ENCODE measurements at regions not wholly inside any gene's neighbourhood (a gene's known extent, or its start where the extent isn't known, plus 50 kb on each side); places are given as distances from the start of the nearest gene placed in this dataset.

DNA sequence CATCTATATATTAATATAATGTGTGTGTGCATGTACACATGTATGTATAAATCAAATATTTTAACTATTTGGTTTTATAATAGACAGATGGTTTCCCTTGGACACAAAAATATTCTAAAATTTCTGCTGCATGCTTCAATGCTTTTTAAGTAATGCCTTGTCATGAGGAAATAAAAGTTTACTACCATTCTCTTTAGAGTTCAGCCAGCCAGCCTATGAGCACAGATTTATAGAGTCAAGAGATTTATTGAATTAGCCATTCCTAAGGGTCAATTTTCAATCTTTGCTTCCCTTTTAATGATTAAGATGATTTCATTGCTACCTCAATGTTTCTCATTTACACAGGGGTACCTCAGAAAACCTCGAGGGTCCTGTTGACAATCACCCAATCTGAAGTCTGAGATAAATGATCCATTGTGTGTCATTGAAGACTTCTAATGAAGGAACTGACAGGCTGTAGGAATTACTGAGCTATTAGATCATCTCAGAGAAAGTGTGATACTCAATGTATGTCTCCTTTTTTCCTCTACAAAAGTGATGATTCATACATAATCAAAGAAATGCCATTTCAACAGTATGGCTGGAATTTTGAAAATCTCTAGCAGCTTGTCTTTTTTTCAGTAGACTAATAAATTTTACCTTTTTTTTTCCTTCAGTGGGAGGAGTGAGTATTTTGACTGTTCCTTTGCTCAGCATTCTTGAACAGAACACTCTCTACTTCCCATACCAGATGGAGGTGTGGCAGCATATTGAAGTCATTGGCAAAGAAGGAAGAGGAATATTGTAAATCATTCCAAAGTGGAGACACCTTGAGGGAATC is 222.6 kb upstream of the PCDH18 start:
- ChIA-PET RAD21 (ENCODE audit: unreplicated experiment) (no interaction called here), CTCF (no interaction called here), POLR2A (no interaction called here), SMC1A (ENCODE audit: uncharacterized antibody, unreplicated experiment) (no interaction called here)
- Histone ChIP-seq H3K4me1 (ENCODE audit: control insufficient read depth, insufficient read depth, low read length) (no peaks in the 10 kb centered on the region), H3K27me3 (replicated peaks in 1 of 2; ENCODE audit: control insufficient read depth in 2 of 2, insufficient read depth in 2 of 2, low read length in 1 of 2) (no peaks in the 10 kb centered on the region), H4K20me1 (ENCODE audit: control insufficient read depth, insufficient read depth) (no peaks in the 10 kb centered on the region), H3K36me3 (ENCODE audit: control insufficient read depth in 2 of 2, insufficient read depth in 2 of 2, low read length in 1 of 2) (no peaks in the 10 kb centered on the region), H3K4me2 (ENCODE audit: control insufficient read depth, insufficient read depth) (no peak overlapping the region), H3K9ac (ENCODE audit: control insufficient read depth, insufficient read depth, low read length) (no peak overlapping the region), H3K9me3 (replicated peaks; ENCODE audit: control insufficient read depth, insufficient read depth, low read length) (no peaks in the 10 kb centered on the region), H3K4me3 (no peak overlapping the region), H3K79me2 (ENCODE audit: control insufficient read depth, insufficient read depth, low read length) (no peaks in the 10 kb centered on the region), H3K27ac (ENCODE audit: control insufficient read depth, insufficient read depth) (no peak overlapping the region), H2AFZ (ENCODE audit: control insufficient read depth, low read depth, low read length) (no peak overlapping the region)
- WGBS (ENCODE audit: insufficient coverage, insufficient replicate concordance, low lambda C conversion rate, missing lambda C conversion rate), result 0% methylated on average over 1 of the region's 1 CpG
- no peak for DNase-seq (ENCODE audit: low read depth, low spot score)
- FAIRE-seq, result no peak
- intact Hi-C loops (cut with micrococcal nuclease; ENCODE audit: unreplicated experiment) (no loop called here), in situ Hi-C loops (cut with MboI) (no loop called here)
- TF ChIP-seq, protein P1, sequence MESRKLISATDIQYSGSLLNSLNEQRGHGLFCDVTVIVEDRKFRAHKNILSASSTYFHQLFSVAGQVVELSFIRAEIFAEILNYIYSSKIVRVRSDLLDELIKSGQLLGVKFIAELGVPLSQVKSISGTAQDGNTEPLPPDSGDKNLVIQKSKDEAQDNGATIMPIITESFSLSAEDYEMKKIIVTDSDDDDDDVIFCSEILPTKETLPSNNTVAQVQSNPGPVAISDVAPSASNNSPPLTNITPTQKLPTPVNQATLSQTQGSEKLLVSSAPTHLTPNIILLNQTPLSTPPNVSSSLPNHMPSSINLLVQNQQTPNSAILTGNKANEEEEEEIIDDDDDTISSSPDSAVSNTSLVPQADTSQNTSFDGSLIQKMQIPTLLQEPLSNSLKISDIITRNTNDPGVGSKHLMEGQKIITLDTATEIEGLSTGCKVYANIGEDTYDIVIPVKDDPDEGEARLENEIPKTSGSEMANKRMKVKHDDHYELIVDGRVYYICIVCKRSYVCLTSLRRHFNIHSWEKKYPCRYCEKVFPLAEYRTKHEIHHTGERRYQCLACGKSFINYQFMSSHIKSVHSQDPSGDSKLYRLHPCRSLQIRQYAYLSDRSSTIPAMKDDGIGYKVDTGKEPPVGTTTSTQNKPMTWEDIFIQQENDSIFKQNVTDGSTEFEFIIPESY (IDR thresholded peaks at IDR 0.05), result no peak
- TF ChIP-seq NFXL1 (IDR thresholded peaks at IDR 0.05; ENCODE audit: borderline replicate concordance) (no peak), ZNF622 (IDR thresholded peaks at IDR 0.05) (no peak), NFIC (IDR thresholded peaks at IDR 0.05; ENCODE audit: low read depth, low read length) (no peak)
- BruUV-seq (replicated peaks), result no TSS peak
- no peak for ATAC-seq

DNA sequence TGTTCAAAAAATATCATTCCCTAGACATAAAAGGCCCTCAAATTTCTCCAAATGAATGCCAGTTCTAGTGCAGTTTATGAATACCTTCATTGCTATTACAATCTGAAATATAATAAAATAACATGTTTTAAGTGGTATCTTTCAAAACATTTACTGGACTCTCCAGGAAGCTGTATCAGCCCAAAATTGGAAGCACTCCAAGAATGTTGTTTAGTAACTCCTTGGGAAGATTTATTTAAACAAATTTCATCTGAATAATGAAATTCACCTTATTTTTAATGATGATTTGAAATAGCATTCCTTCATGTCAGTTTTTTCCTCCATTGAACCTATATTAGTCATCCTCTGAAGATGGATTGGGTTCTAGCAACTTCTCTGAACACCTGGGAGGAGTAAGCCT is 217.2 kb upstream of the PCDH18 start:
- no peaks in the 10 kb centered on the region for H3K36me3 ChIP-seq (ENCODE audit: control insufficient read depth in 2 of 2, insufficient read depth in 2 of 2, low read length in 1 of 2)
- intact Hi-C loops (cut with micrococcal nuclease; ENCODE audit: unreplicated experiment), result no loop called here
- DNase-seq (ENCODE audit: low read depth, low spot score) (no peak), FAIRE-seq (no peak), ATAC-seq (no peak)
- H3K27me3 ChIP-seq (replicated peaks in 1 of 2; ENCODE audit: control insufficient read depth in 2 of 2, insufficient read depth in 2 of 2, low read length in 1 of 2), result no peaks in the 10 kb centered on the region
- H3K4me3 ChIP-seq, result no peak overlapping the region
- in situ Hi-C loops (cut with MboI), result no loop called here
- ChIA-PET CTCF (no interaction called here), RAD21 (ENCODE audit: unreplicated experiment) (no interaction called here), POLR2A (no interaction called here), SMC1A (ENCODE audit: uncharacterized antibody, unreplicated experiment) (no interaction called here)
- no peaks in the 10 kb centered on the region for H4K20me1 ChIP-seq (ENCODE audit: control insufficient read depth, insufficient read depth)
- no peaks in the 10 kb centered on the region for H3K79me2 ChIP-seq (ENCODE audit: control insufficient read depth, insufficient read depth, low read length)
- H3K4me1 ChIP-seq (ENCODE audit: control insufficient read depth, insufficient read depth, low read length), result no peaks in the 10 kb centered on the region
- H3K27ac ChIP-seq (ENCODE audit: control insufficient read depth, insufficient read depth), result no peak overlapping the region
- no peak overlapping the region for H3K4me2 ChIP-seq (ENCODE audit: control insufficient read depth, insufficient read depth)
- no TSS peak for BruUV-seq (replicated peaks)
- no peaks in the 10 kb centered on the region for H3K9me3 ChIP-seq (replicated peaks; ENCODE audit: control insufficient read depth, insufficient read depth, low read length)
- no peak overlapping the region for H3K9ac ChIP-seq (ENCODE audit: control insufficient read depth, insufficient read depth, low read length)
- no peak overlapping the region for H2AFZ ChIP-seq (ENCODE audit: control insufficient read depth, low read depth, low read length)
- TF ChIP-seq, protein P2, sequence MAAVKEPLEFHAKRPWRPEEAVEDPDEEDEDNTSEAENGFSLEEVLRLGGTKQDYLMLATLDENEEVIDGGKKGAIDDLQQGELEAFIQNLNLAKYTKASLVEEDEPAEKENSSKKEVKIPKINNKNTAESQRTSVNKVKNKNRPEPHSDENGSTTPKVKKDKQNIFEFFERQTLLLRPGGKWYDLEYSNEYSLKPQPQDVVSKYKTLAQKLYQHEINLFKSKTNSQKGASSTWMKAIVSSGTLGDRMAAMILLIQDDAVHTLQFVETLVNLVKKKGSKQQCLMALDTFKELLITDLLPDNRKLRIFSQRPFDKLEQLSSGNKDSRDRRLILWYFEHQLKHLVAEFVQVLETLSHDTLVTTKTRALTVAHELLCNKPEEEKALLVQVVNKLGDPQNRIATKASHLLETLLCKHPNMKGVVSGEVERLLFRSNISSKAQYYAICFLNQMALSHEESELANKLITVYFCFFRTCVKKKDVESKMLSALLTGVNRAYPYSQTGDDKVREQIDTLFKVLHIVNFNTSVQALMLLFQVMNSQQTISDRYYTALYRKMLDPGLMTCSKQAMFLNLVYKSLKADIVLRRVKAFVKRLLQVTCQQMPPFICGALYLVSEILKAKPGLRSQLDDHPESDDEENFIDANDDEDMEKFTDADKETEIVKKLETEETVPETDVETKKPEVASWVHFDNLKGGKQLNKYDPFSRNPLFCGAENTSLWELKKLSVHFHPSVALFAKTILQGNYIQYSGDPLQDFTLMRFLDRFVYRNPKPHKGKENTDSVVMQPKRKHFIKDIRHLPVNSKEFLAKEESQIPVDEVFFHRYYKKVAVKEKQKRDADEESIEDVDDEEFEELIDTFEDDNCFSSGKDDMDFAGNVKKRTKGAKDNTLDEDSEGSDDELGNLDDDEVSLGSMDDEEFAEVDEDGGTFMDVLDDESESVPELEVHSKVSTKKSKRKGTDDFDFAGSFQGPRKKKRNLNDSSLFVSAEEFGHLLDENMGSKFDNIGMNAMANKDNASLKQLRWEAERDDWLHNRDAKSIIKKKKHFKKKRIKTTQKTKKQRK (IDR thresholded peaks at IDR 0.05; ENCODE audit: low read depth, low read length), result no peak
- TF ChIP-seq SREBF2 (IDR thresholded peaks at IDR 0.05; ENCODE audit: low read length) (no peak), MEF2A (IDR thresholded peaks at IDR 0.05; ENCODE audit: insufficient read depth, low read depth, low read length) (no peak), NFIC (IDR thresholded peaks at IDR 0.05; ENCODE audit: low read depth, low read length) (no peak), EZH2 (IDR thresholded peaks at IDR 0.05; ENCODE audit: borderline replicate concordance, control insufficient read depth, low read depth, low read length) (no peak), HCFC1 (IDR thresholded peaks at IDR 0.05; ENCODE audit: low read length) (no peak), IKZF2 (IDR thresholded peaks at IDR 0.05) (no peak), ZSCAN29 (IDR thresholded peaks at IDR 0.05) (no peak), MEF2B (IDR thresholded peaks at IDR 0.05; ENCODE audit: partially characterized antibody, poor library complexity, severe bottlenecking) (no peak), MTA2 (IDR thresholded peaks at IDR 0.05; ENCODE audit: low read depth) (no peak), ZNF24 (IDR thresholded peaks at IDR 0.05) (no peak), JUNB (IDR thresholded peaks at IDR 0.05) (no peak)

All from GM12878 (cell line).